Fibroblast of gingiva (primary cell): ENCODE measurements at regions not wholly inside any gene's neighbourhood (a gene's known extent, or its start where the extent isn't known, plus 50 kb on each side); places are given as distances from the start of the nearest gene placed in this dataset.

ENCODE experiments used
- DNase-seq: peaks from one replicate; pipeline ENCODE4 v3.0.0-alpha.2; 2011; ENCODE audit warnings: low read depth

- DNase-seq = peak; percentile 66
Measured at GRCh38 chr10:44781131-44781530, 130.0 kb upstream of the TMEM72 start.

GRCh38 chr10:44786286-44786850, 124.8 kb upstream of the TMEM72 start:
- DNase-seq = peak; percentile 74

GRCh38 chr10:44787480-44788075, 123.6 kb upstream of the TMEM72 start:
- DNase-seq = no peak

GRCh38 chr10:44788147-44789129, 122.7 kb upstream of the TMEM72 start:
- DNase-seq = no peak

GRCh38 chr10:44792119-44792775, 118.9 kb upstream of the TMEM72 start:
- DNase-seq = no peak

GRCh38 chr10:44799966-44800365, 111.2 kb upstream of the TMEM72 start:
- DNase-seq = no peak

- peak; percentile 95 for DNase-seq
Measured at GRCh38 chr10:44801383-44802327, 109.5 kb upstream of the TMEM72 start.

GRCh38 chr10:44803862-44804261, 107.3 kb upstream of the TMEM72 start:
- no peak for DNase-seq

GRCh38 chr10:44804661-44805060, 106.5 kb upstream of the TMEM72 start:
- DNase-seq = no peak

GRCh38 chr10:44805466-44806210, 105.5 kb upstream of the TMEM72 start:
- DNase-seq = no peak

- DNase-seq = peak; percentile 55
Measured at GRCh38 chr10:44806950-44807349, 104.2 kb upstream of the TMEM72 start.

GRCh38 chr10:44807451-44807850, 103.7 kb upstream of the TMEM72 start:
- peak; percentile 48 for DNase-seq

- peak; percentile 46 for DNase-seq
Measured at GRCh38 chr10:44809647-44810046, 101.5 kb upstream of the TMEM72 start.

GRCh38 chr10:44811072-44811471, 100.1 kb upstream of the TMEM72 start:
- no peak for DNase-seq

GRCh38 chr10:44813201-44813600, 97.9 kb upstream of the TMEM72 start:
- no peak for DNase-seq

- no peak for DNase-seq
Measured at GRCh38 chr10:44814929-44815328, 96.2 kb upstream of the TMEM72 start.

- DNase-seq = no peak
Measured at GRCh38 chr10:44818041-44818649, 93.0 kb upstream of the TMEM72 start.

- no peak for DNase-seq
Measured at GRCh38 chr10:44818701-44819127, 92.4 kb upstream of the TMEM72 start.

GRCh38 chr10:44820094-44820493, 91.0 kb upstream of the TMEM72 start:
- DNase-seq = no peak

GRCh38 chr10:44821290-44821689, 89.8 kb upstream of the TMEM72 start:
- DNase-seq = no peak
